GM19463 (cell line): ENCODE measurements at regions not wholly inside any gene's neighbourhood (a gene's known extent, or its start where the extent isn't known, plus 50 kb on each side); places are given as distances from the start of the nearest gene placed in this dataset.
"Not testable (repeated sequence)": the region's sequence is repeated elsewhere in the genome, so short reads cannot be mapped to it uniquely, and the experiment has no call there.

Experiments used
- ATAC-seq: cut with Tn5 transposase; IDR thresholded peaks from one replicate; pipeline ENCODE4 v1.9.1; 2021; ENCODE audit warnings: mild to moderate bottlenecking, moderate library complexity; ENCODE audit not compliant: unreplicated experiment

- no peak for ATAC-seq
Observed at GRCh38 chrX:130467936-130468335, 66.1 kb downstream of the RBMX2 start.

GRCh38 chrX:130468395-130468923 is 66.7 kb downstream of the RBMX2 start:
- no peak for ATAC-seq

- ATAC-seq: no peak
Observed at GRCh38 chrX:130482871-130483270, 81.1 kb downstream of the RBMX2 start.

- no peak for ATAC-seq
Observed at GRCh38 chrX:130485870-130486269, 84.1 kb downstream of the RBMX2 start.

- ATAC-seq: not testable (repeated sequence)
Observed at GRCh38 chrX:130495502-130495901, 93.7 kb downstream of the RBMX2 start.

GRCh38 chrX:130497531-130497930 is 95.7 kb downstream of the RBMX2 start:
- ATAC-seq: no peak

- ATAC-seq: no peak
Observed at GRCh38 chrX:130498653-130499274, 97.0 kb downstream of the RBMX2 start.

- ATAC-seq: no peak
Observed at GRCh38 chrX:130502016-130502570, 100.3 kb downstream of the RBMX2 start.

GRCh38 chrX:130504019-130504418 is 102.2 kb downstream of the RBMX2 start:
- ATAC-seq: no peak

- ATAC-seq: no peak
Observed at GRCh38 chrX:130507015-130507414, 105.2 kb downstream of the RBMX2 start.

GRCh38 chrX:130512534-130512933 is 110.7 kb downstream of the RBMX2 start:
- not testable (repeated sequence) for ATAC-seq

GRCh38 chrX:130516123-130516522 is 114.3 kb downstream of the RBMX2 start:
- ATAC-seq: no peak

GRCh38 chrX:130523460-130524394 is 121.9 kb downstream of the RBMX2 start:
- no peak for ATAC-seq

- no peak for ATAC-seq
Observed at GRCh38 chrX:130524476-130525194, 122.8 kb downstream of the RBMX2 start.

GRCh38 chrX:130529531-130529930 is 127.7 kb downstream of the RBMX2 start:
- ATAC-seq: no peak

- ATAC-seq: no peak
Observed at GRCh38 chrX:130531066-130531465, 129.3 kb downstream of the RBMX2 start.

GRCh38 chrX:130539721-130540321 is 138.0 kb downstream of the RBMX2 start:
- peak; percentile 75 for ATAC-seq

GRCh38 chrX:130543603-130544325 is 142.0 kb downstream of the RBMX2 start:
- ATAC-seq: no peak

- ATAC-seq: no peak
Observed at GRCh38 chrX:130545796-130546195, 144.0 kb downstream of the RBMX2 start.

- not testable (repeated sequence) for ATAC-seq
Observed at GRCh38 chrX:130549382-130549781, 147.6 kb downstream of the RBMX2 start.
